Fibroblast of mammary gland (primary cell): ENCODE measurements at regions not wholly inside any gene's neighbourhood (a gene's known extent, or its start where the extent isn't known, plus 50 kb on each side); places are given as distances from the start of the nearest gene placed in this dataset.

ENCODE experiments used
- DNase-seq: peaks from one replicate; pipeline ENCODE4 v3.0.0-alpha.2; 2010; ENCODE audit warnings: low read depth
- H3K4me3 ChIP-seq: 2 replicates; pipeline ENCODE4 v1.5.1; 2011; ENCODE audit warnings: low read depth, mild to moderate bottlenecking, low read length, moderate library complexity; ENCODE audit not compliant: control insufficient read depth
- CTCF ChIP-seq: conservative IDR thresholded peaks from 2 replicates; pipeline ENCODE4 v1.5.1; 2011; ENCODE audit warnings: low read depth, low read length, inconsistent platforms; ENCODE audit not compliant: control insufficient read depth, insufficient read depth

- TF ChIP-seq CTCF, result no peak
- H3K4me3 ChIP-seq, result no peak overlapping the region
- DNase-seq, result peak; percentile 27
These were observed 101.5 kb upstream of the GADD45A start for GRCh38 chr1:67583462-67583950.

- no peak for TF ChIP-seq CTCF
- DNase-seq, result no peak
- no peak overlapping the region for H3K4me3 ChIP-seq
These were observed 100.1 kb upstream of the GADD45A start for GRCh38 chr1:67584938-67585337.

GRCh38 chr1:67586596-67586995 is 98.4 kb upstream of the GADD45A start:
- no peak overlapping the region for H3K4me3 ChIP-seq
- DNase-seq, result peak; percentile 48
- no peak for TF ChIP-seq CTCF

- H3K4me3 ChIP-seq, result no peak overlapping the region
- no peak for DNase-seq
- no peak for TF ChIP-seq CTCF
These were observed 96.7 kb upstream of the GADD45A start for GRCh38 chr1:67588178-67588855.

- no peak overlapping the region for H3K4me3 ChIP-seq
- TF ChIP-seq CTCF, result no peak
- no peak for DNase-seq
These were observed 95.3 kb upstream of the GADD45A start for GRCh38 chr1:67589519-67590233.

- DNase-seq, result peak; percentile 25
- H3K4me3 ChIP-seq, result no peak overlapping the region
- TF ChIP-seq CTCF, result no peak
These were observed 94.7 kb upstream of the GADD45A start for GRCh38 chr1:67590329-67590728.

GRCh38 chr1:67594764-67595163 is 90.2 kb upstream of the GADD45A start:
- no peak for DNase-seq
- no peak for TF ChIP-seq CTCF
- H3K4me3 ChIP-seq, result no peak overlapping the region
